ENCODE measurements at regions not wholly inside any gene's neighbourhood (a gene's known extent, or its start where the extent isn't known, plus 50 kb on each side); places are given as distances from the start of the nearest gene placed in this dataset.

GRCh38 chr6:85344996-85345395, 104.9 kb upstream of the NT5E start:
- Histone ChIP-seq H3K9me3 (replicated peaks in 1 of 2; ENCODE audit: control insufficient read depth in 1 of 2, insufficient read depth in 1 of 2, low read length in 2 of 2) (no peaks in the 10 kb centered on the region), H3K4me2 (replicated peaks; ENCODE audit: extremely low read depth, low read length, poor library complexity, severe bottlenecking) (no peak overlapping the region), H3K27me3 (ENCODE audit: control insufficient read depth in 2 of 2, insufficient read depth in 2 of 2, low read length in 2 of 2) (no peaks in the 10 kb centered on the region), H3K9ac (ENCODE audit: insufficient read depth, low read length, poor library complexity, severe bottlenecking) (no peak overlapping the region), H3K4me1 (ENCODE audit: control insufficient read depth in 1 of 2, insufficient read depth in 2 of 2, low read length in 2 of 2) (no peaks in the 10 kb centered on the region), H3K4me3 (replicated peaks in 1 of 3; ENCODE audit: low read depth in 2 of 3, low read length in 3 of 3) (no peak overlapping the region), H3K79me2 (ENCODE audit: insufficient read depth, low read length) (no peaks in the 10 kb centered on the region), H3K36me3 (replicated peaks in 1 of 2; ENCODE audit: control insufficient read depth in 1 of 2, insufficient read depth in 2 of 2, low read length in 2 of 2) (no peaks in the 10 kb centered on the region), H4K20me1 (ENCODE audit: insufficient read depth, low read length) (no peaks in the 10 kb centered on the region), H2AFZ (ENCODE audit: insufficient read depth, low read depth, low read length, poor library complexity, severe bottlenecking) (no peak overlapping the region), H3K27ac (ENCODE audit: low read depth in 1 of 2, low read length in 2 of 2) (no peak overlapping the region)
- intact Hi-C loops (cut with micrococcal nuclease), result no loop called here
- H3K27me3 Mint-ChIP-seq (ENCODE audit: low read depth in 3 of 3), result peaks cover 4 to 9% (median 5%) of the 10 kb centered on the region in 3 donors
- H3K4me3 Mint-ChIP-seq, result no peak overlapping the region
- peaks cover 0 to 3% (median 0%) of the 10 kb centered on the region in 7 donors for H3K9me3 Mint-ChIP-seq
- TF ChIP-seq CTCF (IDR thresholded peaks at IDR 0.05), result no peak
- no peaks in the 10 kb centered on the region for H3K36me3 Mint-ChIP-seq
- WGBS (ENCODE audit: insufficient coverage), result no CpG with 5 or more reads among the region's 1 CpG
- H3K27ac Mint-ChIP-seq, result no peak overlapping the region
- no peak for DNase-seq
- H3K4me1 Mint-ChIP-seq, result no peaks in the 10 kb centered on the region

- Histone ChIP-seq H3K9ac (ENCODE audit: insufficient read depth, low read length, poor library complexity, severe bottlenecking) (no peak overlapping the region), H2AFZ (ENCODE audit: insufficient read depth, low read depth, low read length, poor library complexity, severe bottlenecking) (no peak overlapping the region), H3K9me3 (replicated peaks in 1 of 2; ENCODE audit: control insufficient read depth in 1 of 2, insufficient read depth in 1 of 2, low read length in 2 of 2) (no peaks in the 10 kb centered on the region), H3K4me1 (ENCODE audit: control insufficient read depth in 1 of 2, insufficient read depth in 2 of 2, low read length in 2 of 2) (no peaks in the 10 kb centered on the region), H3K4me2 (replicated peaks; ENCODE audit: extremely low read depth, low read length, poor library complexity, severe bottlenecking) (no peak overlapping the region), H4K20me1 (ENCODE audit: insufficient read depth, low read length) (no peaks in the 10 kb centered on the region), H3K36me3 (replicated peaks in 1 of 2; ENCODE audit: control insufficient read depth in 1 of 2, insufficient read depth in 2 of 2, low read length in 2 of 2) (no peaks in the 10 kb centered on the region), H3K79me2 (ENCODE audit: insufficient read depth, low read length) (no peaks in the 10 kb centered on the region), H3K27ac (ENCODE audit: low read depth in 1 of 2, low read length in 2 of 2) (no peak overlapping the region), H3K4me3 (replicated peaks in 1 of 3; ENCODE audit: low read depth in 2 of 3, low read length in 3 of 3) (no peak overlapping the region), H3K27me3 (ENCODE audit: control insufficient read depth in 2 of 2, insufficient read depth in 2 of 2, low read length in 2 of 2) (no peaks in the 10 kb centered on the region)
- H3K4me1 Mint-ChIP-seq, result no peaks in the 10 kb centered on the region
- peaks cover 0 to 3% (median 0%) of the 10 kb centered on the region in 7 donors for H3K9me3 Mint-ChIP-seq
- no peak for TF ChIP-seq CTCF (IDR thresholded peaks at IDR 0.05)
- DNase-seq, result no peak
- no peaks in the 10 kb centered on the region for H3K36me3 Mint-ChIP-seq
- intact Hi-C loops (cut with micrococcal nuclease), result no loop called here
- H3K4me3 Mint-ChIP-seq, result no peak overlapping the region
- 100% methylated on average over 1 of the region's 1 CpG for WGBS (ENCODE audit: insufficient coverage)
- no peak overlapping the region for H3K27ac Mint-ChIP-seq
- peaks cover 4 to 5% (median 4%) of the 10 kb centered on the region in 3 donors for H3K27me3 Mint-ChIP-seq (ENCODE audit: low read depth in 3 of 3)
Measured at GRCh38 chr6:85343428-85343827, 106.5 kb upstream of the NT5E start.

All from CD14-positive monocyte (primary cell).